ENCODE measurements at regions not wholly inside any gene's neighbourhood (a gene's known extent, or its start where the extent isn't known, plus 50 kb on each side); places are given as distances from the start of the nearest gene placed in this dataset.

DNA sequence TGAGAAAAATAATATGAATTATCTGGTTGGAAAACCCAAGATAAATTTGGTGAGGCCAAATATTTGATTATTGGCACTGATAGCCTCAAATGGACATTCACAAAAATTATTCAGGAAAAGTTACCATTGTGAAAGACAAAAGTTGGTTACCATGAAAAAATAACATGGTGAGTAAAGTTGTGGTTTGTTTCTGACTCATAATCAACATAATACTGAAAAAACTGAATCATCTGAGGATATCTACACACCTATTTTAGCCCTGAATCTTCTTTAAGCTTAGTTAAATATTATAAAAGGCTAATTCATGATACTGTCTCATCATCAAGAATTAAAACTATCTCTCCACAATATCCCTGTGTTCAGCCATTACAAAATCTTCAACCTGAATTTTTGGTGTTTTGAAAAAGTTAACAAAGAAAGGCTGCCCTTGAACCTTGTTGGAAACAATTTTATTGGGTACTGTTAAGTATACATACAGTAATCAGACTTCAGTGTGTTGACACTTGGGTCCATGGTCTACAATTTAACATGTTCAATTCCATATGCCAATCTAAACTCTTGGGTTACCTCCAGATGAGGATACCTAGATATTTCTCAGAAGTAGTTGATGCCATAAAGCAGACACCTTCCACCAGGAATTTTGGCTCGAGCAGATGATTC is 607.5 kb upstream of the SLC39A10 start:
- H3K27me3 ChIP-seq (replicated peaks; ENCODE audit: insufficient read depth, low read depth, low read length, poor library complexity), result no peaks in the 10 kb centered on the region
- H3K9me3 ChIP-seq (ENCODE audit: low read depth, low read length, poor library complexity, severe bottlenecking), result no peaks in the 10 kb centered on the region
- no peak for TF ChIP-seq EZH2 (IDR thresholded peaks at IDR 0.05; ENCODE audit: borderline replicate concordance, low read depth, low read length, poor library complexity, severe bottlenecking)
- TF ChIP-seq, protein P1, sequence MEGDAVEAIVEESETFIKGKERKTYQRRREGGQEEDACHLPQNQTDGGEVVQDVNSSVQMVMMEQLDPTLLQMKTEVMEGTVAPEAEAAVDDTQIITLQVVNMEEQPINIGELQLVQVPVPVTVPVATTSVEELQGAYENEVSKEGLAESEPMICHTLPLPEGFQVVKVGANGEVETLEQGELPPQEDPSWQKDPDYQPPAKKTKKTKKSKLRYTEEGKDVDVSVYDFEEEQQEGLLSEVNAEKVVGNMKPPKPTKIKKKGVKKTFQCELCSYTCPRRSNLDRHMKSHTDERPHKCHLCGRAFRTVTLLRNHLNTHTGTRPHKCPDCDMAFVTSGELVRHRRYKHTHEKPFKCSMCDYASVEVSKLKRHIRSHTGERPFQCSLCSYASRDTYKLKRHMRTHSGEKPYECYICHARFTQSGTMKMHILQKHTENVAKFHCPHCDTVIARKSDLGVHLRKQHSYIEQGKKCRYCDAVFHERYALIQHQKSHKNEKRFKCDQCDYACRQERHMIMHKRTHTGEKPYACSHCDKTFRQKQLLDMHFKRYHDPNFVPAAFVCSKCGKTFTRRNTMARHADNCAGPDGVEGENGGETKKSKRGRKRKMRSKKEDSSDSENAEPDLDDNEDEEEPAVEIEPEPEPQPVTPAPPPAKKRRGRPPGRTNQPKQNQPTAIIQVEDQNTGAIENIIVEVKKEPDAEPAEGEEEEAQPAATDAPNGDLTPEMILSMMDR (conservative IDR thresholded peaks at IDR 0.05; ENCODE audit: low read depth, low read length), result no peak
- BruUV-seq (replicated peaks), result no TSS peak
- DNase-seq (ENCODE audit: low spot score), result no peak
- ChIA-PET CTCF (no interaction called here), POLR2A (ENCODE audit: low non-redundant PET) (no interaction called here)
- H3K27ac ChIP-seq (ENCODE audit: low read depth, low read length, poor library complexity, severe bottlenecking), result no peak overlapping the region
- intact Hi-C loops (cut with micrococcal nuclease; ENCODE audit: unreplicated experiment), result no loop called here
- no peaks in the 10 kb centered on the region for H3K4me1 ChIP-seq (ENCODE audit: insufficient read depth, low read length, poor library complexity, severe bottlenecking)
- no peak overlapping the region for H3K4me3 ChIP-seq (ENCODE audit: low read depth, low read length, poor library complexity, severe bottlenecking)
- no peaks in the 10 kb centered on the region for H3K36me3 ChIP-seq (ENCODE audit: insufficient read depth, low read length, poor library complexity, severe bottlenecking)

DNA sequence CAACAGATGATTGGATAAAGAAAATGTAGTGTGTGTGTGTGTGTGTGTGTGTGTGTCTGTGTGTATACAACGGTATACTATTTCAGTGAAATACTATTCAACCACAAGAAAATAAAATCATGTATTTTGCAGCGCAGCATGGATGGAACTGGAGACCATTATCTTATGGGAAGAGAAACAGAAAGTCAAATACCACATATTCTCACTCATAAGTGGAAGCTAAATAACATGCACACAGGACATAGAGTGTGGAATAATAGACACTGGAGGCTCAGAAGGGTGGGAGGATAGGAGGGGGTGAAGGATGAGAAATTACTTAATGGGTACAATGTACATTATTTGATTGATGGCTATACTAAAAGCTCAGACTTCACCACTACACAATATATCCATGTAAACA is 609.1 kb upstream of the SLC39A10 start:
- H3K9me3 ChIP-seq (ENCODE audit: low read depth, low read length, poor library complexity, severe bottlenecking), result no peaks in the 10 kb centered on the region
- TF ChIP-seq, protein P1 (conservative IDR thresholded peaks at IDR 0.05; ENCODE audit: low read depth, low read length), result no peak
- TF ChIP-seq EZH2 (IDR thresholded peaks at IDR 0.05; ENCODE audit: borderline replicate concordance, low read depth, low read length, poor library complexity, severe bottlenecking), result no peak
- BruUV-seq (replicated peaks), result no TSS peak
- H3K36me3 ChIP-seq (ENCODE audit: insufficient read depth, low read length, poor library complexity, severe bottlenecking), result no peaks in the 10 kb centered on the region
- H3K27me3 ChIP-seq (replicated peaks; ENCODE audit: insufficient read depth, low read depth, low read length, poor library complexity), result no peaks in the 10 kb centered on the region
- no peaks in the 10 kb centered on the region for H3K4me1 ChIP-seq (ENCODE audit: insufficient read depth, low read length, poor library complexity, severe bottlenecking)
- POLR2A ChIA-PET (ENCODE audit: low non-redundant PET), result no interaction called here
- DNase-seq (ENCODE audit: low spot score), result no peak
- intact Hi-C loops (cut with micrococcal nuclease; ENCODE audit: unreplicated experiment), result no loop called here
- no peak overlapping the region for H3K27ac ChIP-seq (ENCODE audit: low read depth, low read length, poor library complexity, severe bottlenecking)
- CTCF ChIA-PET, result no interaction called here
- no peak overlapping the region for H3K4me3 ChIP-seq (ENCODE audit: low read depth, low read length, poor library complexity, severe bottlenecking)

DNA sequence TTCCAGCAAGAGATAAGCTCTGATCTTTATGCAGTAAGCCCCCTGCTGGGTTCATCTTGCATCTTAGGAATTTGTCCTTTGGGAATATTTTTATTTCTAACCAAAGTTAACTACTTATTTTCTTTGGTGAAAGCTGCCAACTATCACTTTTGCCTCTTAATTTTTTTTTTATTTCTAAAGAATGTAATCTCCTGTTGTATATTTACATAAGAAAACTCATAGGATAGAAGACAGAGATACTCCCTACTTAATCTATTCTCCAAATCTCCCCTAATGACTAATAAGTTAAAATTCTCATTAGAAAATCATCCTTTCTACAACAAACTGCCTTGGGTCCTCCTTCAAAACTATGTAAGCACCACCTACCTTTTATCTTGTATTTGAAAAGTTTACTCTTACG is 612.2 kb upstream of the SLC39A10 start:
- no peaks in the 10 kb centered on the region for H3K4me1 ChIP-seq (ENCODE audit: insufficient read depth, low read length, poor library complexity, severe bottlenecking)
- TF ChIP-seq, protein P1 (conservative IDR thresholded peaks at IDR 0.05; ENCODE audit: low read depth, low read length), result no peak
- no peak for TF ChIP-seq EZH2 (IDR thresholded peaks at IDR 0.05; ENCODE audit: borderline replicate concordance, low read depth, low read length, poor library complexity, severe bottlenecking)
- intact Hi-C loops (cut with micrococcal nuclease; ENCODE audit: unreplicated experiment), result no loop called here
- no peaks in the 10 kb centered on the region for H3K36me3 ChIP-seq (ENCODE audit: insufficient read depth, low read length, poor library complexity, severe bottlenecking)
- no TSS peak for BruUV-seq (replicated peaks)
- no peaks in the 10 kb centered on the region for H3K9me3 ChIP-seq (ENCODE audit: low read depth, low read length, poor library complexity, severe bottlenecking)
- no peak overlapping the region for H3K27ac ChIP-seq (ENCODE audit: low read depth, low read length, poor library complexity, severe bottlenecking)
- no peaks in the 10 kb centered on the region for H3K27me3 ChIP-seq (replicated peaks; ENCODE audit: insufficient read depth, low read depth, low read length, poor library complexity)
- H3K4me3 ChIP-seq (ENCODE audit: low read depth, low read length, poor library complexity, severe bottlenecking), result no peak overlapping the region
- DNase-seq (ENCODE audit: low spot score), result peak; percentile 3
- POLR2A ChIA-PET (ENCODE audit: low non-redundant PET), result interaction anchor here (0.7 kb wide), 1 partner anchor 60 kb away, joined by 4 read pairs; no protein-coding TSS in a partner anchor
- CTCF ChIA-PET, result no interaction called here
